HCT116 (cell line): ENCODE measurements at regions not wholly inside any gene's neighbourhood (a gene's known extent, or its start where the extent isn't known, plus 50 kb on each side); places are given as distances from the start of the nearest gene placed in this dataset.

Source experiments
- ATAC-seq: fragments of 200-7000 bp; cut with Tn5 transposase; 2 replicates; pipeline ENCODE4 v1.9.1; 2020; ENCODE audit warnings: mild to moderate bottlenecking, moderate library complexity
- BruUV-seq: library from RNA; stranded (reverse); fragments of 400-500 nt; replicated peaks from 2 replicates; lab custom pipeline; 2021; lab: Mats Ljungman, UMichigan
- CTCF ChIA-PET: fragments of 300-600 bp; sonication (Branson Sonifier 250); formaldehyde crosslinking; loops from one replicate; lab custom pipeline; 2021; ENCODE audit warnings: antibody characterized with exemption; lab: Charles Lee
- POLR2A ChIA-PET: fragments of 300-600, 350-600 bp; sonication (Branson Sonifier 250); formaldehyde crosslinking; loops from one replicate; lab custom pipeline; 2021; ENCODE audit warnings: antibody characterized with exemption; lab: Charles Lee
- RAD21 ChIA-PET, 2 experiments: fragments of 300-600 bp; sonication (Branson Sonifier 250); formaldehyde crosslinking; loops; one replicate each; lab custom pipeline; 2023; ENCODE audit warnings: low total read pairs in 2 of 2; ENCODE audit not compliant: uncharacterized antibody in 2 of 2, unreplicated experiment in 2 of 2, low non-redundant PET in 1 of 2; lab: Charles Lee
- DNase-seq: peaks from one replicate; pipeline ENCODE4 v3.0.0-alpha.2; 2010; ENCODE audit warnings: low read depth, low spot score
- H2AFZ ChIP-seq: fragments of 200-600 bp; shearing (Covaris generic), sonication (generic); 2 replicates; pipeline ENCODE4 v1.6.1; 2017; ENCODE audit warnings: low read depth, mixed run types, mixed read lengths, antibody characterized with exemption, low read length; ENCODE audit not compliant: poor library complexity, severe bottlenecking
- H3K27ac ChIP-seq: 2 replicates; pipeline ENCODE4 v1.5.1; 2012; ENCODE audit warnings: low read depth, low read length
- H3K27me3 ChIP-seq: fragments of 200-600 bp; sonication (generic); 2 replicates; pipeline ENCODE4 v1.6.1; 2016; ENCODE audit warnings: mixed run types, low read length, mixed read lengths; ENCODE audit not compliant: insufficient read depth
- H3K36me3 ChIP-seq, 2 experiments: fragments of 200-500 bp in 1 of 2; fragments of 200-600 bp in 1 of 2; sonication (Bioruptor generic) in 1 of 2; sonication (generic) in 1 of 2; 2 replicates each; pipeline versions ENCODE4 v1.5.1 to v1.6.1; 2014 to 2016; ENCODE audit warnings: low read length in 2 of 2, inconsistent platforms in 1 of 2, mixed read lengths in 1 of 2, mixed run types in 1 of 2; ENCODE audit not compliant: insufficient read depth in 2 of 2, control insufficient read depth in 1 of 2
- H3K4me1 ChIP-seq, 2 experiments: fragments of 200-600 bp in 1 of 2; sonication (generic) in 1 of 2; 2 replicates each; pipeline versions ENCODE4 v1.5.1 to v1.6.1; 2012 to 2017; ENCODE audit warnings: low read length in 2 of 2, inconsistent platforms in 1 of 2, mild to moderate bottlenecking in 1 of 2, mixed read lengths in 1 of 2, mixed run types in 1 of 2, moderate library complexity in 1 of 2; ENCODE audit not compliant: insufficient read depth in 2 of 2, control insufficient read depth in 1 of 2
- H3K4me2 ChIP-seq: fragments of 200-600 bp; sonication (generic); 2 replicates; pipeline ENCODE4 v1.6.1; 2017; ENCODE audit warnings: mixed run types, low read length, mixed read lengths
- H3K4me3 ChIP-seq, 2 experiments: fragments of 200-600 bp in 1 of 2; sonication (generic) in 1 of 2; replicated peaks in 1 of 2; 2 replicates each; pipeline ENCODE4 v1.5.1; 2011 to 2016; ENCODE audit warnings: low read length in 2 of 2, control low read depth in 1 of 2, low read depth in 1 of 2, mild to moderate bottlenecking in 1 of 2, mixed read lengths in 1 of 2, mixed run types in 1 of 2
- H3K79me2 ChIP-seq: fragments of 200-600 bp; sonication (generic); 2 replicates; pipeline ENCODE4 v1.6.1; 2017; ENCODE audit warnings: mild to moderate bottlenecking, mixed run types, low read length, moderate library complexity, mixed read lengths; ENCODE audit not compliant: insufficient read depth
- H3K9ac ChIP-seq: fragments of 200-600 bp; sonication (generic); 2 replicates; pipeline ENCODE4 v1.6.1; 2016; ENCODE audit warnings: low read length, mixed read lengths
- H3K9me2 ChIP-seq: fragments of 200-600 bp; sonication (generic), shearing (Covaris generic); 2 replicates; pipeline ENCODE4 v1.6.1; 2017; ENCODE audit warnings: mixed run types, mild to moderate bottlenecking, moderate library complexity; ENCODE audit not compliant: insufficient read depth
- H3K9me3 ChIP-seq, 2 experiments: fragments of 200-500 bp in 1 of 2; fragments of 200-600 bp in 1 of 2; sonication (Bioruptor generic) in 1 of 2; sonication (generic) in 1 of 2; 2 replicates each; pipeline ENCODE4 v1.6.1; 2014 to 2017; ENCODE audit warnings: low read length in 2 of 2, mixed read lengths in 2 of 2, inconsistent platforms in 1 of 2, low read depth in 1 of 2, mild to moderate bottlenecking in 1 of 2, mixed run types in 1 of 2, moderate library complexity in 1 of 2; ENCODE audit not compliant: control insufficient read depth in 1 of 2, insufficient read depth in 1 of 2
- H4K20me1 ChIP-seq: fragments of 200-600 bp; sonication (generic), shearing (Covaris generic); 2 replicates; pipeline ENCODE4 v1.6.1; 2017; ENCODE audit warnings: mixed run types, mild to moderate bottlenecking, moderate library complexity; ENCODE audit not compliant: insufficient read depth
- EZH2phosphoT487 ChIP-seq: fragments of 200-600 bp; IDR thresholded peaks from 2 replicates; pipeline ENCODE4 v1.6.1; 2018; ENCODE audit warnings: antibody characterized with exemption, borderline replicate concordance
- SIN3A ChIP-seq: IDR thresholded peaks from 2 replicates; pipeline ENCODE4 v1.6.1; 2012; ENCODE audit warnings: low read depth
- ZBTB33 ChIP-seq: IDR thresholded peaks from 2 replicates; pipeline ENCODE4 v1.6.1; 2011; ENCODE audit warnings: mild to moderate bottlenecking, low read length, moderate library complexity; ENCODE audit not compliant: insufficient replicate concordance; ENCODE audit errors: extremely low read depth
- intact Hi-C: fragments of 100-400 bp; cut with micrococcal nuclease; formaldehyde crosslinking; loops from 2 replicates; pipeline ENCODE4 v1.10.0; 2022
- TF ChIP-seq, protein P1 (sequence below): IDR thresholded peaks from 2 replicates; pipeline ENCODE4 v1.6.1; 2012

GRCh38 chr6:16837217-16837972 is 76.1 kb upstream of the ATXN1 start:
- H4K20me1 ChIP-seq = no peaks in the 10 kb centered on the region
- ATAC-seq = no peak
- ChIA-PET CTCF (no interaction called here), POLR2A (no interaction called here), RAD21 (no interaction called here)
- no peak for DNase-seq
- H3K27me3 ChIP-seq = no peaks in the 10 kb centered on the region
- H3K79me2 ChIP-seq = no peaks in the 10 kb centered on the region
- no peak overlapping the region for H3K27ac ChIP-seq
- no peak overlapping the region for H3K4me3 ChIP-seq
- no peaks in the 10 kb centered on the region for H3K9me3 ChIP-seq
- H2AFZ ChIP-seq = no peak overlapping the region
- TF ChIP-seq, protein P1, sequence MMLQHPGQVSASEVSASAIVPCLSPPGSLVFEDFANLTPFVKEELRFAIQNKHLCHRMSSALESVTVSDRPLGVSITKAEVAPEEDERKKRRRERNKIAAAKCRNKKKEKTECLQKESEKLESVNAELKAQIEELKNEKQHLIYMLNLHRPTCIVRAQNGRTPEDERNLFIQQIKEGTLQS = no peak
- TF ChIP-seq ZBTB33 (no peak), SIN3A (no peak), EZH2phosphoT487 (no peak)
- H3K4me2 ChIP-seq = no peak overlapping the region
- H3K9me2 ChIP-seq = no peaks in the 10 kb centered on the region
- no peaks in the 10 kb centered on the region for H3K36me3 ChIP-seq
- no peak overlapping the region for H3K9ac ChIP-seq
- no TSS peak for BruUV-seq
- intact Hi-C loops = no loop called here
- H3K4me1 ChIP-seq = no peaks in the 10 kb centered on the region
